ENCODE measurements at regions not wholly inside any gene's neighbourhood (a gene's known extent, or its start where the extent isn't known, plus 50 kb on each side); places are given as distances from the start of the nearest gene placed in this dataset.

GRCh38 chr10:113445736-113446135 is 107.1 kb upstream of the HABP2 start:
- TF ChIP-seq CTCF (IDR thresholded peaks at IDR 0.05 in 2 of 3, conservative IDR thresholded peaks at IDR 0.05 in 1 of 3; ENCODE audit: insufficient read depth in 2 of 3, low read depth in 1 of 3, low read length in 3 of 3) = no peak
- no peak for TF ChIP-seq IRF1 (CRISPR knock-in tag; IDR thresholded peaks at IDR 0.05; ENCODE audit: borderline replicate concordance)
- TF ChIP-seq ETV1 (tag; conservative IDR thresholded peaks at IDR 0.05; ENCODE audit: low read depth) = no peak
- TF ChIP-seq TEAD1 (CRISPR knock-in tag; IDR thresholded peaks at IDR 0.05) = no peak
- no peak for TF ChIP-seq MAX (CRISPR knock-in tag; IDR thresholded peaks at IDR 0.05)
- TF ChIP-seq POLR2AphosphoS5 (IDR thresholded peaks at IDR 0.05; ENCODE audit: control insufficient read depth, insufficient read depth, low read depth, low read length) = no peak
- TF ChIP-seq HDAC1 (IDR thresholded peaks at IDR 0.05) = no peak
- TF ChIP-seq CHD2 (IDR thresholded peaks at IDR 0.05; ENCODE audit: low read depth, low read length) = no peak
- TF ChIP-seq RAD21 (CRISPR knock-in tag; conservative IDR thresholded peaks at IDR 0.05 in 1 of 2, IDR thresholded peaks at IDR 0.05 in 1 of 2) = no peak
- TF ChIP-seq ATF2 (CRISPR knock-in tag; IDR thresholded peaks at IDR 0.05) = no peak
- no peak for TF ChIP-seq CSDE1 (IDR thresholded peaks at IDR 0.05)
- TF ChIP-seq GATA2 (CRISPR knock-in tag; IDR thresholded peaks at IDR 0.05) = no peak
- TF ChIP-seq PRMT5 (CRISPR knock-in tag; IDR thresholded peaks at IDR 0.05) = no peak

Measured in K562 (cell line).